ENCODE measurements at regions not wholly inside any gene's neighbourhood (a gene's known extent, or its start where the extent isn't known, plus 50 kb on each side); places are given as distances from the start of the nearest gene placed in this dataset.

GRCh38 chr11:66787934-66788758 is 55.1 kb upstream of the RCE1 start:
- TF ChIP-seq CEBPB (IDR thresholded peaks at IDR 0.05; ENCODE audit: borderline replicate concordance in 1 of 2, low read depth in 2 of 2, low read length in 2 of 2): no peak
- no peak for TF ChIP-seq POLR2AphosphoS5 (IDR thresholded peaks at IDR 0.05; ENCODE audit: low read length)
